HG03565 (cell line): ENCODE measurements at regions not wholly inside any gene's neighbourhood (a gene's known extent, or its start where the extent isn't known, plus 50 kb on each side); places are given as distances from the start of the nearest gene placed in this dataset.

Experiments used
- ATAC-seq: cut with Tn5 transposase; IDR thresholded peaks from one replicate; pipeline ENCODE4 v1.9.1; 2021; ENCODE audit warnings: mild to moderate bottlenecking, moderate library complexity; ENCODE audit not compliant: unreplicated experiment

GRCh38 chr17:27240086-27240801, 53.7 kb upstream of the WSB1 start:
- ATAC-seq = no peak

GRCh38 chr17:27240802-27241155, 53.1 kb upstream of the WSB1 start:
- ATAC-seq = no peak

GRCh38 chr17:27241346-27241946, 52.5 kb upstream of the WSB1 start:
- ATAC-seq = peak; percentile 48

GRCh38 chr17:27242951-27243350, 51.0 kb upstream of the WSB1 start:
- ATAC-seq = no peak

- ATAC-seq = no peak
These were observed 49.9 kb upstream of the WSB1 start for GRCh38 chr17:27244011-27244410.
